GM21737 (cell line): ENCODE measurements at regions not wholly inside any gene's neighbourhood (a gene's known extent, or its start where the extent isn't known, plus 50 kb on each side); places are given as distances from the start of the nearest gene placed in this dataset.
A peak's percentile ranks its signal among the peaks of the same experiment; 100 is the strongest.
"Not testable (repeated sequence)": the region's sequence is repeated elsewhere in the genome, so short reads cannot be mapped to it uniquely, and the experiment has no call there.

Experiments used
- ATAC-seq: cut with Tn5 transposase; IDR thresholded peaks from one replicate; pipeline ENCODE4 v1.9.1; 2021; ENCODE audit warnings: mild to moderate bottlenecking, moderate library complexity; ENCODE audit not compliant: unreplicated experiment

- not testable (repeated sequence) for ATAC-seq
Measured at GRCh38 chr2:38451778-38452177, 74.7 kb upstream of the ATL2 start.

GRCh38 chr2:38450509-38450908 is 73.4 kb upstream of the ATL2 start:
- ATAC-seq = no peak

- ATAC-seq = no peak
Measured at GRCh38 chr2:38448692-38449410, 71.8 kb upstream of the ATL2 start.

GRCh38 chr2:38446906-38447561 is 70.0 kb upstream of the ATL2 start:
- ATAC-seq = no peak

- no peak for ATAC-seq
Measured at GRCh38 chr2:38446418-38446817, 69.3 kb upstream of the ATL2 start.

GRCh38 chr2:38444247-38444646 is 67.2 kb upstream of the ATL2 start:
- ATAC-seq = no peak

- no peak for ATAC-seq
Measured at GRCh38 chr2:38442643-38443541, 65.8 kb upstream of the ATL2 start.

GRCh38 chr2:38441346-38441745 is 64.3 kb upstream of the ATL2 start:
- no peak for ATAC-seq

- ATAC-seq = no peak
Measured at GRCh38 chr2:38440655-38441054, 63.6 kb upstream of the ATL2 start.

- ATAC-seq = no peak
Measured at GRCh38 chr2:38439863-38440262, 62.8 kb upstream of the ATL2 start.

GRCh38 chr2:38438883-38439612 is 62.0 kb upstream of the ATL2 start:
- peak; percentile 67 for ATAC-seq

- ATAC-seq = peak; percentile 10
Measured at GRCh38 chr2:38438133-38438882, 61.2 kb upstream of the ATL2 start.

- ATAC-seq = no peak
Measured at GRCh38 chr2:38436227-38436664, 59.2 kb upstream of the ATL2 start.

- no peak for ATAC-seq
Measured at GRCh38 chr2:38435775-38436174, 58.7 kb upstream of the ATL2 start.

- no peak for ATAC-seq
Measured at GRCh38 chr2:38434595-38434994, 57.5 kb upstream of the ATL2 start.

GRCh38 chr2:38433607-38433975 is 56.5 kb upstream of the ATL2 start:
- ATAC-seq = no peak

GRCh38 chr2:38432820-38433606 is 55.9 kb upstream of the ATL2 start:
- ATAC-seq = no peak

GRCh38 chr2:38430597-38431207 is 53.6 kb upstream of the ATL2 start:
- no peak for ATAC-seq

- ATAC-seq = no peak
Measured at GRCh38 chr2:38430196-38430595, 53.1 kb upstream of the ATL2 start.
